Stimulated activated naive CD8-positive, alpha-beta T cell treated with anti-CD3 and anti-CD28 coated beads, Interleukin-15, amount 100 ng/mL, for 72 hours (primary cell): ENCODE measurements at regions not wholly inside any gene's neighbourhood (a gene's known extent, or its start where the extent isn't known, plus 50 kb on each side); places are given as distances from the start of the nearest gene placed in this dataset.

ENCODE experiments used
- ATAC-seq: fragments of 150-1000 bp; cut with Tn5 transposase; 2 replicates; pipeline ENCODE4 v1.10.0; 2021; ENCODE audit warnings: mild to moderate bottlenecking, moderate library complexity
- DNase-seq, 2 donors: peaks; one replicate each; pipeline ENCODE4 v3.0.0; 2021 to 2022
- H3K27ac Mint-ChIP-seq, 2 donors: one replicate each; pipeline ENCODE4 v1.8.0; 2022; ENCODE audit warnings: mild to moderate bottlenecking in 2 of 2, mixed read lengths in 2 of 2, moderate library complexity in 2 of 2
- H3K27me3 Mint-ChIP-seq: one replicate; pipeline ENCODE4 v1.8.0; 2022; ENCODE audit warnings: mixed read lengths
- H3K4me1 Mint-ChIP-seq: one replicate; pipeline ENCODE4 v1.8.0; 2022; ENCODE audit warnings: mild to moderate bottlenecking, mixed read lengths
- H3K4me3 Mint-ChIP-seq, 2 donors: one replicate each; pipeline ENCODE4 v1.8.0; 2022; ENCODE audit warnings: mild to moderate bottlenecking in 2 of 2, mixed read lengths in 2 of 2, moderate library complexity in 1 of 2
- H3K9me3 Mint-ChIP-seq, 2 donors: one replicate each; pipeline ENCODE4 v1.8.0; 2022; ENCODE audit warnings: mixed read lengths in 2 of 2

DNA sequence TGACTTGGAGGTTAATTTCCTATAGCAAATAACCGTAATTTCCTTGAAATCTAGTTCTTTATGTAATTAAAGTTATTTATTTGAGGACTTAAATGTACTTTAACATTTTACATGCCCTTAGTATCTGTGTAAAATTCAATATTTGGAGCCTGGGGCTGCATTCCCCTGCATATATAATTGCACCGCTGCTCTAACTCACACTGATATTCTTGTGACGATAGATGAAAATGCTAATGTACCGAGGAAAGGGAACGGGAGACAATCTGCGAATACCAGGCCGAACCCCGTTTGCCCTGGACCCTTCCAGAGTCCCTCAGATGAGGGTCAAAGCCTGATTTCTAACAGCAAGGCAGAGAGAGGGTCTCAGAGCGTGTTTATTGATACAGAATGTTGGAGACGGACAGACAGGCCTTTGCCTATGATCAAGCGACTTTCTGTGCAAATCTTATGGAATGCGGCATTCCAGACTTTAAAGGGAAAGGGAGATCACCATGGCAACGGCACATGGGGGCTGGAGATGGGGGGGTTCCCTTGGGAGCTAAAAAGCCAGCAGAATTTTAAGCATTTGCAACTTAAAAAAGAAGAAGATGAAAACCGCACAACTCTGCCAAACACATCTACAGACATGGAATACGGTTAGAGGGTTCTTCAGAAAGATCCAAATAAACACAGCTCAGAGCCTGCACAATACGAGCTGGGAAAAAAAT, 57.6 kb upstream of the TWIST2 start:
- ATAC-seq (no peak), DNase-seq (no peak)
- no peaks in the 10 kb centered on the region for H3K9me3 Mint-ChIP-seq
- peaks cover 11% of the 10 kb centered on the region for H3K27me3 Mint-ChIP-seq
- no peak overlapping the region for H3K27ac Mint-ChIP-seq
- no peaks in the 10 kb centered on the region for H3K4me1 Mint-ChIP-seq
- no peak overlapping the region for H3K4me3 Mint-ChIP-seq

DNA sequence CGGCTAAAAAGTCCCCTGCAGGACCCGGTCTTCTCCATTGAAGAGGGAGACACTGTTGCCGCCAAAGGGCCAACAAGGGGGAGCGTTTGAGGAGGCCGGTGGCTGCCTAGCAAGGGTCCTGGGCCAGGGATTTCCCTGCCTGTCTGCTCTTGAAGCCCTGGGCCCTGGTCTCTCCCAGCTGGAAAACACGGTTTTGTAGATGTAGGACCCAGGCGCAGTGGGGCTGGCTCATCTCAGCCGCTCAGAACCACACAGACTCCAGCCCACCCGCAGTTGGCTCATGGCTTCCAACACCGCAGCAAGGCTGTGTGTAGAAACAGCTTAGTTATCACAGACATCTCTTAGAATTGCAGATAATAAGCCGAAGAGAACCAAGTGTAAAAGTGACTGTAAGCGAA, 57.1 kb upstream of the TWIST2 start:
- ATAC-seq (no peak), DNase-seq (no peak)
- H3K27me3 Mint-ChIP-seq: peaks cover 11% of the 10 kb centered on the region
- no peak overlapping the region for H3K27ac Mint-ChIP-seq
- H3K4me3 Mint-ChIP-seq: no peak overlapping the region
- H3K9me3 Mint-ChIP-seq: no peaks in the 10 kb centered on the region
- H3K4me1 Mint-ChIP-seq: no peaks in the 10 kb centered on the region

DNA sequence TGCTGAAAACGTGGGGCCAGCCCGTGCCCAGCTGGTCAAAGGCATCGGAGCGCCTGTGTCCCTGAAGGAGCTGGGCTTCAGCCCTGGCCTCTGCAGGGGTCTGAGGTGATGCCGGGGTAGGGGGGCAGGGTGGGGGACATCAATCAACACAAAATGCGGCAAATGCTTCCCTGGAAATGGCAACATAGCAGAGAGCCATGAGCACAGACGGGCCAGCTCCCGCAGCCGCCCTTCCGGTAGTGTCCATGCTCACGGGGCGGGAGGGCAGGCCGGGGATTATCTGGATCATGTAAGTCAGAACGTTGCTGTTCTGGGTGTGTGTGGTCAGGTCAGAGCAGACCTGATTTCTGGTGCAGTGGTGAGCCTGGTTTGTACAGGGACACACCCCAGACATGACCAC, 56.5 kb upstream of the TWIST2 start:
- Mint-ChIP-seq H3K4me3 (no peak overlapping the region), H3K27me3 (peaks cover 11% of the 10 kb centered on the region), H3K4me1 (no peaks in the 10 kb centered on the region), H3K27ac (no peak overlapping the region), H3K9me3 (no peaks in the 10 kb centered on the region)
- DNase-seq: no peak
- no peak for ATAC-seq

DNA sequence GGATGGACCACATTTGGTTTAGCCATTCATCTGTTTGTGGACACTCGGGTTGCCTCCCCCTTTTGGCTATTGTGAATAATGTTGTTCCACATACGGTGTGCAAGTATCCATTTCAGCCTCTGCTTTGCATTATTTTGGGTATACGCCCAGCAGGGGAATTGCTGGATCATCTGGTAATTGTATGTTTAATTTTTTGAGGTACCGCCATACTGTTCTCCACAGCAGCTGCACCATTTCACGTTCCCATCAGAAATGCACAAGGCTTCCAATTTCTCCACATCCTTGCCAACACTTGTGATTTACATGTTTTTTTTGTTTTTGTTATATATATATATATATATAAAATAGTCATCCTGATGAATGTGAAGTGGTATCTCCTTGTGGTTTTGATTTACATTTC, 54.6 kb upstream of the TWIST2 start:
- ATAC-seq (no peak), DNase-seq (no peak)
- H3K9me3 Mint-ChIP-seq: no peaks in the 10 kb centered on the region
- H3K4me3 Mint-ChIP-seq: no peak overlapping the region
- H3K27me3 Mint-ChIP-seq: peaks cover 26% of the 10 kb centered on the region
- H3K27ac Mint-ChIP-seq: no peak overlapping the region
- H3K4me1 Mint-ChIP-seq: no peaks in the 10 kb centered on the region

DNA sequence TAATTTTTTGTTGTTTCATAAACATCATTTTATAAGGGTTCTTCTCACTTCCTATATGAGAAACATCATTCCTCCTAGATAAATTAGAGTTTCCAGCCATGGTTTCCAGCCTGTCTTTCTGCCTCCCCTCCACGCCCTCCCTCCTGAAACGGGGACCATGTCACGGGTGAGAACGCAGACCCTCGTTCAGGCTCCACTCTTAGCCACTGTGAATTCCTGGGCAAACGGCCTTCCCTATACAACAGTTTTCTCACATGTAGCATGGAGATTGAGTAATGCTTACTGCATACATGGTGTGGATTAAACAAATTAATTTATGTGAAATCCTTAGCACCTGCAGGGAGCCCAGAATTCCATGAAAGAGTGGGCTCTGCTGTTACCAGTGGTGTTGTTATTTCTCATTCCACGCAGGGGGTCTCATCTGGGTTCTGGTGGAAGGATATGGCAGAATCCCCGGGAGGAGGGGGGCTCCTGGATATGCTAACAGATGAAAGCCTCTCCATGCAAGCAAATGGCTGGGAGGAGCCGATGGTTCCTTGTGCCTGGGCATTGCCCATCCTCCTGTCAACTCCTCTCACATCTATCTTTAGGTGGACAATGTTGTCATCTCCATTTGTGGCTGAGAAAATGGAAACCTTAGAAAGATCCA, 54.0 kb upstream of the TWIST2 start:
- H3K27ac Mint-ChIP-seq: no peak overlapping the region
- H3K27me3 Mint-ChIP-seq: peaks cover 26% of the 10 kb centered on the region
- no peak for ATAC-seq
- no peak overlapping the region for H3K4me3 Mint-ChIP-seq
- H3K4me1 Mint-ChIP-seq: no peaks in the 10 kb centered on the region
- no peaks in the 10 kb centered on the region for H3K9me3 Mint-ChIP-seq
- DNase-seq: no peak

DNA sequence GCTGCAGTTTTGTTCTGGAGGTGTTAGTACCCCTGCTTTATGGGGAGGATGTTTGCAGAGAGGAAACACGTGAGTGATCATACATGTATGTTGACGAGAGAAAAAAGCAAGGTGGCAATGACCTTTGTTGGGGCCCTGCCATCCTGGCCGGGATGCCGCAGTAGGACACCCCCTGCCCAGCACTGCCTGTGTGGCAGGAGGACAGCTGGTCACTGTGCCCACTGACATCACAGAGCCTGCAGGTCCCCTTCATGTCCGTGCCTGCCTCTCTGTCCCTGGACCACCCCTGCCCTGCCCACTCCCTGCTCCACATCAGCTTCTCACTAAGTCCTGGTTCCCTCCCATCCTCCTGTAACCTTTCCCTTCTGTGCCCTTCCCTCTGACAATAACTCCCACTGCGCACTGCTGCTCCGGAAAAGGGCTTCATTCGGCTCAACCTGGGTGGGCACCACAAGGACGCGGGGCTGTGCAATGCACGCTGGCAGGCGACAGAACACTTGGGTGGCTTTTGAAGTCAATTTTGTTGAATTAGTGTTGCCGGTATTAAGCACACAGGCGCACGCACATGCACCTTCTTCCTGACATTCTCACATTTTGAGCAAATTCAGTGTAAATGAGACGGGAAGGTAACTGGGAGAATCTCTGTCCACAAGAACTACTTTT, 51.5 kb upstream of the TWIST2 start:
- ATAC-seq: no peak
- Mint-ChIP-seq H3K9me3 (no peaks in the 10 kb centered on the region), H3K27ac (peak overlapping the region in 1 of 2 donors; percentile 81), H3K4me1 (no peaks in the 10 kb centered on the region), H3K4me3 (no peak overlapping the region), H3K27me3 (peaks cover 33% of the 10 kb centered on the region)
- DNase-seq: no peak

DNA sequence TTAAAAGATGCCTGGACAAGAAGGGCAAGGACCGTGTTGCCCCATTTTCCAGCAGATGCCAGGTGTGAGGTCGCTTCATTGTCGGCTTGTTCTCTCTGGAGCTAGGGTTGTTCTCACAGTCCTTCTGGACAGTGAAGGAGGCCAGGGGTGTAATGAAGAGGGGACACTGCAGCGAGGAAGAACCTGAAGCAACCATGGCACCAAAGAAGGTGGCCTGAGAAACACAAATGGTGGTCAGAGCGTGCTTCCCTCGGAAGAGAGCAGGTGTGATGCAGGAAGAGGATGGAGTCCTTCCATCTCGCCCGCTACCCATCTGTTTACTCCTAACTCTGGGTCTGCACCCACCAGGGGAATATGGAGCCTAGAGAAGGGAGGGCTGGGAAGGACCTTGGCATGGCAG, 50.3 kb upstream of the TWIST2 start:
- peak overlapping the region in 1 of 2 donors; percentile 67 for H3K27ac Mint-ChIP-seq
- peaks cover 43% of the 10 kb centered on the region for H3K27me3 Mint-ChIP-seq

More for the DNA sequence above, 50.3 kb upstream of the TWIST2 start:
- DNase-seq: no peak
- Mint-ChIP-seq H3K4me1 (no peaks in the 10 kb centered on the region), H3K4me3 (no peak overlapping the region), H3K9me3 (no peaks in the 10 kb centered on the region)
- no peak for ATAC-seq
